HepG2 (cell line): ENCODE measurements at regions not wholly inside any gene's neighbourhood (a gene's known extent, or its start where the extent isn't known, plus 50 kb on each side); places are given as distances from the start of the nearest gene placed in this dataset.

Source experiments
- ATAC-seq: fragments of 200-7000 bp; cut with Tn5 transposase; 3 replicates; pipeline ENCODE4 v1.9.1; 2020; ENCODE audit warnings: mild to moderate bottlenecking, moderate library complexity
- BruUV-seq: library from RNA; stranded (reverse); fragments of 400-500 nt; replicated peaks from 2 replicates; lab custom pipeline; 2021; lab: Mats Ljungman, UMichigan
- CTCF ChIA-PET: fragments of 300-600 bp; formaldehyde crosslinking; extraction: SDS; loops from one replicate; lab custom pipeline; 2021; ENCODE audit warnings: low total read pairs, inconsistent platforms, low intra/inter-chr PET ratio; lab: Yijun Ruan, JAX
- POLR2A ChIA-PET: fragments of 350-600 bp; sonication (Branson Sonifier 250); formaldehyde crosslinking; loops from one replicate; lab custom pipeline; 2020; ENCODE audit warnings: antibody characterized with exemption, inconsistent platforms; lab: Yijun Ruan, JAX
- DNase-seq: peaks from one replicate; pipeline ENCODE4 v3.0.0-alpha.2; 2015; ENCODE audit warnings: low spot score
- FAIRE-seq: peaks from 3 replicates; lab custom pipeline; 2011; peaks lifted over from hg19 to GRCh38; lab: Jason Lieb, UNC
- H2AFZ ChIP-seq: one replicate; pipeline ENCODE4 v1.6.1; 2011; ENCODE audit warnings: low read length, inconsistent platforms
- H3K27ac ChIP-seq: fragments of 300-600 bp; 3 replicates; pipeline ENCODE4 v1.8.0; 2011; ENCODE audit warnings: mixed run types, mild to moderate bottlenecking, mixed read lengths, low read length, inconsistent platforms; ENCODE audit not compliant: insufficient read depth; ENCODE audit errors: extremely low read length
- H3K27me3 ChIP-seq, 2 experiments: fragments of 200-600 bp in 1 of 2; 2 replicates in 1 of 2; 3 replicates in 1 of 2; pipeline versions ENCODE4 v1.6.0 to v1.8.0; 2011; ENCODE audit warnings: low read length in 2 of 2, mild to moderate bottlenecking in 2 of 2, moderate library complexity in 2 of 2, inconsistent platforms in 1 of 2; ENCODE audit not compliant: insufficient read depth in 2 of 2, control insufficient read depth in 1 of 2
- H3K36me3 ChIP-seq, 2 experiments: fragments of 200-600 bp in 1 of 2; replicated peaks in 1 of 2; 2 replicates in 1 of 2; 3 replicates in 1 of 2; pipeline versions ENCODE4 v1.5.1 to v1.8.0; 2011; ENCODE audit warnings: low read length in 2 of 2, inconsistent platforms in 1 of 2; ENCODE audit not compliant: insufficient read depth in 2 of 2, control insufficient read depth in 1 of 2
- H3K4me1 ChIP-seq: 2 replicates; pipeline ENCODE4 v1.5.1; 2012; ENCODE audit warnings: low read length, inconsistent platforms; ENCODE audit not compliant: insufficient read depth
- H3K4me2 ChIP-seq: 2 replicates; pipeline ENCODE4 v1.6.0; 2011; ENCODE audit warnings: low read depth, low read length, inconsistent platforms
- H3K4me3 ChIP-seq, 3 experiments: fragments of 200-600 bp in 1 of 3; sonication (generic), shearing (Covaris generic) in 1 of 3; replicated peaks in 1 of 3; 2 replicates each; pipeline ENCODE4 v1.5.1; 2011 to 2016; ENCODE audit warnings: low read length in 3 of 3, inconsistent platforms in 2 of 3, low read depth in 2 of 3, mild to moderate bottlenecking in 2 of 3, control low read depth in 1 of 3, mixed read lengths in 1 of 3; ENCODE audit not compliant: insufficient read depth in 1 of 3
- H3K79me2 ChIP-seq: one replicate; pipeline ENCODE4 v1.6.1; 2011; ENCODE audit warnings: low read length, inconsistent platforms; ENCODE audit not compliant: insufficient read depth
- H3K9ac ChIP-seq: 2 replicates; pipeline ENCODE4 v1.6.0; 2011; ENCODE audit warnings: mild to moderate bottlenecking, low read depth, low read length, inconsistent platforms; ENCODE audit not compliant: insufficient read depth
- H3K9me3 ChIP-seq: 2 replicates; pipeline ENCODE4 v1.5.1; 2012; ENCODE audit warnings: mild to moderate bottlenecking, low read length
- H4K20me1 ChIP-seq: 2 replicates; pipeline ENCODE4 v1.6.0; 2011; ENCODE audit warnings: inconsistent platforms, mild to moderate bottlenecking, low read length, moderate library complexity; ENCODE audit not compliant: insufficient read depth
- FOXK1 ChIP-seq: sonication (generic); formaldehyde crosslinking; IDR thresholded peaks from 2 replicates; pipeline ENCODE4 v1.4.0; 2020; ENCODE audit warnings: low read depth, missing genetic modification reagents, borderline replicate concordance
- NFE2L1 ChIP-seq: sonication (generic); formaldehyde crosslinking; IDR thresholded peaks from 2 replicates; pipeline ENCODE4 v1.4.0; 2020; ENCODE audit warnings: missing genetic modification reagents, mild to moderate bottlenecking, borderline replicate concordance
- ZBTB20 ChIP-seq: sonication (generic); formaldehyde crosslinking; IDR thresholded peaks from 2 replicates; pipeline ENCODE4 v1.8.1; 2023; ENCODE audit warnings: missing genetic modification reagents, low read depth, mild to moderate bottlenecking, borderline replicate concordance
- ZFP37 ChIP-seq: sonication (generic); formaldehyde crosslinking; IDR thresholded peaks from 2 replicates; pipeline ENCODE4 v1.4.0; 2020; ENCODE audit warnings: missing genetic modification reagents, borderline replicate concordance
- ZNF333 ChIP-seq: sonication (generic); formaldehyde crosslinking; IDR thresholded peaks from 2 replicates; pipeline ENCODE4 v1.4.0; 2020; ENCODE audit warnings: mild to moderate bottlenecking, missing genetic modification reagents, borderline replicate concordance
- ZNF747 ChIP-seq: sonication (generic); formaldehyde crosslinking; IDR thresholded peaks from 2 replicates; pipeline ENCODE4 v1.8.1; 2023; ENCODE audit warnings: missing genetic modification reagents, mild to moderate bottlenecking, borderline replicate concordance
- ZNF768 ChIP-seq: sonication (generic); formaldehyde crosslinking; IDR thresholded peaks from 2 replicates; pipeline ENCODE4 v1.4.0; 2020; ENCODE audit warnings: missing genetic modification reagents
- WGBS: methylation state at CpG from one replicate; pipeline ENCODE4 v1.1.6; 2017; ENCODE audit warnings: low lambda C conversion rate; 5-methylcytosine and 5-hydroxymethylcytosine counted together
- in situ Hi-C: cut with HindIII; loops from 2 replicates; pipeline ENCODE4 v1.10.0; 2017; ENCODE audit warnings: low pct_unique_long_range_greater_than_20kb; ENCODE audit not compliant: extremely low pct_ligation_motif_present
- intact Hi-C: fragments of 100-400 bp; cut with micrococcal nuclease; formaldehyde crosslinking; loops from one replicate; pipeline ENCODE4 v1.10.0; 2022; ENCODE audit not compliant: unreplicated experiment
- TF ChIP-seq, protein P1 (sequence below): sonication (generic); formaldehyde crosslinking; IDR thresholded peaks from 2 replicates; pipeline ENCODE4 v1.5.0; 2020; ENCODE audit warnings: missing genetic modification reagents, mild to moderate bottlenecking, borderline replicate concordance
- TF ChIP-seq, protein P2 (sequence below): sonication (generic); formaldehyde crosslinking; IDR thresholded peaks from 2 replicates; pipeline ENCODE4 v1.4.0; 2020; ENCODE audit warnings: missing genetic modification reagents
- TF ChIP-seq, protein P3 (sequence below), 2 experiments: fragments of 450-650 bp in 1 of 2; sonication (generic) in 1 of 2; formaldehyde crosslinking; IDR thresholded peaks; 2 replicates each; pipeline versions ENCODE4 v1.5.0 to v1.8.0; 2020 to 2022; ENCODE audit warnings: mild to moderate bottlenecking in 1 of 2, missing genetic modification reagents in 1 of 2
- TF ChIP-seq, protein P4 (sequence below): sonication (generic); formaldehyde crosslinking; IDR thresholded peaks from 2 replicates; pipeline ENCODE4 v1.8.1; 2023; ENCODE audit warnings: mild to moderate bottlenecking, missing genetic modification reagents
- TF ChIP-seq, protein P5 (sequence below): sonication (generic); formaldehyde crosslinking; IDR thresholded peaks from 2 replicates; pipeline ENCODE4 v1.5.0; 2020; ENCODE audit warnings: mild to moderate bottlenecking, low read depth, missing genetic modification reagents, borderline replicate concordance

DNA sequence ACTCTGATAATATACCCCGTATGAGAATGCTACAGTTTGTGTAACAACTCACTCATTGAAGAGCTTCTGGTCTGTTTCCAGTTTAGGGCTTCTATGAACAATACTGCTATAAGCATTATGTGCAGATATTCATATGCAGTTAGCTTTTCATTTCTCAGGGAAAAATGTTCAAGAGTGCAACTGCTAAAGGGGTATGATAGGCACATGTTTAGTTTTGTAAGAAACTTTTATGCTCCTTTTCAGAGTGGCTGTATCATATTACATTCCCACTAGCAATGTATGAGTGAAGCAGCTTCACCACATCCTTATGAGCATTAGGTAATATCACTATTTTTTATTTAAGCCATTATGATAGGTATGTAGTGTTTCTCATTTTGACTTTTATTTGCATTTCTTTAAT, 182.6 kb upstream of the CXCL12 start:
- POLR2A ChIA-PET = no interaction called here
- DNase-seq (no peak), ATAC-seq (no peak), FAIRE-seq (no peak)
- intact Hi-C loops (no loop called here), in situ Hi-C loops (no loop called here)
- Histone ChIP-seq H3K36me3 (no peaks in the 10 kb centered on the region), H3K9me3 (no peaks in the 10 kb centered on the region), H3K4me2 (no peak overlapping the region), H3K27ac (no peak overlapping the region), H3K4me3 (no peak overlapping the region), H3K79me2 (no peaks in the 10 kb centered on the region), H2AFZ (no peak overlapping the region), H3K4me1 (no peaks in the 10 kb centered on the region), H3K9ac (no peak overlapping the region), H4K20me1 (no peaks in the 10 kb centered on the region), H3K27me3 (no peaks in the 10 kb centered on the region)
- CTCF ChIA-PET = no interaction called here
- no TSS peak for BruUV-seq
- 0% methylated on average over 1 of the region's 1 CpG for WGBS
- TF ChIP-seq, protein P1, sequence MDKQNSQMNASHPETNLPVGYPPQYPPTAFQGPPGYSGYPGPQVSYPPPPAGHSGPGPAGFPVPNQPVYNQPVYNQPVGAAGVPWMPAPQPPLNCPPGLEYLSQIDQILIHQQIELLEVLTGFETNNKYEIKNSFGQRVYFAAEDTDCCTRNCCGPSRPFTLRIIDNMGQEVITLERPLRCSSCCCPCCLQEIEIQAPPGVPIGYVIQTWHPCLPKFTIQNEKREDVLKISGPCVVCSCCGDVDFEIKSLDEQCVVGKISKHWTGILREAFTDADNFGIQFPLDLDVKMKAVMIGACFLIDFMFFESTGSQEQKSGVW (CRISPR knock-in tag) = no peak
- TF ChIP-seq NFE2L1 (CRISPR knock-in tag) (no peak), FOXK1 (no peak), ZNF747 (no peak), ZBTB20 (CRISPR knock-in tag) (no peak), ZNF333 (CRISPR knock-in tag) (no peak), ZNF768 (CRISPR knock-in tag) (no peak), ZFP37 (CRISPR knock-in tag) (no peak)
- TF ChIP-seq, protein P2, sequence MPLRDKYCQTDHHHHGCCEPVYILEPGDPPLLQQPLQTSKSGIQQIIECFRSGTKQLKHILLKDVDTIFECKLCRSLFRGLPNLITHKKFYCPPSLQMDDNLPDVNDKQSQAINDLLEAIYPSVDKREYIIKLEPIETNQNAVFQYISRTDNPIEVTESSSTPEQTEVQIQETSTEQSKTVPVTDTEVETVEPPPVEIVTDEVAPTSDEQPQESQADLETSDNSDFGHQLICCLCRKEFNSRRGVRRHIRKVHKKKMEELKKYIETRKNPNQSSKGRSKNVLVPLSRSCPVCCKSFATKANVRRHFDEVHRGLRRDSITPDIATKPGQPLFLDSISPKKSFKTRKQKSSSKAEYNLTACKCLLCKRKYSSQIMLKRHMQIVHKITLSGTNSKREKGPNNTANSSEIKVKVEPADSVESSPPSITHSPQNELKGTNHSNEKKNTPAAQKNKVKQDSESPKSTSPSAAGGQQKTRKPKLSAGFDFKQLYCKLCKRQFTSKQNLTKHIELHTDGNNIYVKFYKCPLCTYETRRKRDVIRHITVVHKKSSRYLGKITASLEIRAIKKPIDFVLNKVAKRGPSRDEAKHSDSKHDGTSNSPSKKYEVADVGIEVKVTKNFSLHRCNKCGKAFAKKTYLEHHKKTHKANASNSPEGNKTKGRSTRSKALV (CRISPR knock-in tag) = no peak
- TF ChIP-seq, protein P3, sequence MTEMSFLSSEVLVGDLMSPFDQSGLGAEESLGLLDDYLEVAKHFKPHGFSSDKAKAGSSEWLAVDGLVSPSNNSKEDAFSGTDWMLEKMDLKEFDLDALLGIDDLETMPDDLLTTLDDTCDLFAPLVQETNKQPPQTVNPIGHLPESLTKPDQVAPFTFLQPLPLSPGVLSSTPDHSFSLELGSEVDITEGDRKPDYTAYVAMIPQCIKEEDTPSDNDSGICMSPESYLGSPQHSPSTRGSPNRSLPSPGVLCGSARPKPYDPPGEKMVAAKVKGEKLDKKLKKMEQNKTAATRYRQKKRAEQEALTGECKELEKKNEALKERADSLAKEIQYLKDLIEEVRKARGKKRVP (CRISPR knock-in tag; IDR thresholded peaks at IDR 0.05) = no peak
- TF ChIP-seq, protein P4, sequence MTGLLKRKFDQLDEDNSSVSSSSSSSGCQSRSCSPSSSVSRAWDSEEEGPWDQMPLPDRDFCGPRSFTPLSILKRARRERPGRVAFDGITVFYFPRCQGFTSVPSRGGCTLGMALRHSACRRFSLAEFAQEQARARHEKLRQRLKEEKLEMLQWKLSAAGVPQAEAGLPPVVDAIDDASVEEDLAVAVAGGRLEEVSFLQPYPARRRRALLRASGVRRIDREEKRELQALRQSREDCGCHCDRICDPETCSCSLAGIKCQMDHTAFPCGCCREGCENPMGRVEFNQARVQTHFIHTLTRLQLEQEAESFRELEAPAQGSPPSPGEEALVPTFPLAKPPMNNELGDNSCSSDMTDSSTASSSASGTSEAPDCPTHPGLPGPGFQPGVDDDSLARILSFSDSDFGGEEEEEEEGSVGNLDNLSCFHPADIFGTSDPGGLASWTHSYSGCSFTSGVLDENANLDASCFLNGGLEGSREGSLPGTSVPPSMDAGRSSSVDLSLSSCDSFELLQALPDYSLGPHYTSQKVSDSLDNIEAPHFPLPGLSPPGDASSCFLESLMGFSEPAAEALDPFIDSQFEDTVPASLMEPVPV = no peak
- TF ChIP-seq, protein P5, sequence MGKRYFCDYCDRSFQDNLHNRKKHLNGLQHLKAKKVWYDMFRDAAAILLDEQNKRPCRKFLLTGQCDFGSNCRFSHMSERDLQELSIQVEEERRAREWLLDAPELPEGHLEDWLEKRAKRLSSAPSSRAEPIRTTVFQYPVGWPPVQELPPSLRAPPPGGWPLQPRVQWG (CRISPR knock-in tag) = no peak
